DND-41 (cell line): ENCODE measurements at regions not wholly inside any gene's neighbourhood (a gene's known extent, or its start where the extent isn't known, plus 50 kb on each side); places are given as distances from the start of the nearest gene placed in this dataset.

Source experiments
- CTCF ChIP-seq: IDR thresholded peaks from 2 replicates; pipeline ENCODE4 v1.5.1; 2012; ENCODE audit warnings: borderline replicate concordance, low read length, moderate library complexity, mild to moderate bottlenecking; ENCODE audit not compliant: poor library complexity, severe bottlenecking; ENCODE audit errors: extremely low read depth
- EZH2 ChIP-seq: IDR thresholded peaks from 3 replicates; pipeline ENCODE4 v1.6.1; 2012; ENCODE audit warnings: borderline replicate concordance, low read depth, mild to moderate bottlenecking, moderate library complexity, low read length, inconsistent platforms; ENCODE audit not compliant: severe bottlenecking

GRCh38 chr22:27292542-27293299 lies 508.8 kb downstream of the MN1 start:
- TF ChIP-seq CTCF (no peak), EZH2 (no peak)
